Heart left ventricle (tissue), 13 donors: ENCODE measurements at regions not wholly inside any gene's neighbourhood (a gene's known extent, or its start where the extent isn't known, plus 50 kb on each side); places are given as distances from the start of the nearest gene placed in this dataset.

ENCODE experiments used
- CTCF ChIP-seq, 12 donors: fragments of 200-600 bp; sonication (generic) in 4 of 12; IDR thresholded peaks; one replicate each; pipeline versions ENCODE4 v1.5.0 to v1.8.0; 2018 to 2022; ENCODE audit warnings: antibody characterized with exemption in 12 of 12, mild to moderate bottlenecking in 5 of 12
- POLR2A ChIP-seq, 2 donors: fragments of 450-650 bp; IDR thresholded peaks; one replicate each; pipeline ENCODE4 v1.6.1; 2017; ENCODE audit warnings: antibody characterized with exemption in 2 of 2, mild to moderate bottlenecking in 2 of 2, moderate library complexity in 2 of 2
- donor health status: ischemic (EF 13 %, LVEDD 7.1; RV severe dilation, severe dysfunction).
- donor health status: DM: no; HTN: yes; CAD: no.
- donor health status: DM: no; HTN: no; CAD: no.
- donor health status: ischemic (EF 25% LVEDD 6.9; RV normal size, moderate dysfunction).
- donor health status: ischemic (EF 25% LVEDD 5.7; RV mildly dilated, moderate dysfunction).
- donor health status: ischemic (EF 35%, LVEDD 5.7; RV mildly dilated, moderate dysfunction).
- donor health status: nonischemic (EF 11% LVEDD 7.7; RV severe dilation, severe dysfunction).
- donor health status: DM: yes; HTN: yes; CAD: no.
- donor health status: PGD.
- donor health status: ischemic (EF 29% LVEDD 5.4; RV normal size, mild dysfunction).
- donor health status: nonischemic (EF 23%, LVEDD 6.1; RV moderate dilation, normal function).

GRCh38 chr16:55955424-55955823 lies 80.3 kb upstream of the CES5A start:
- TF ChIP-seq CTCF (IDR thresholded peaks at IDR 0.05), result no peak
- TF ChIP-seq POLR2A (IDR thresholded peaks at IDR 0.05), result no peak
